Activated T-helper 17 cell treated with anti-CD3 and anti-CD28 coated beads, Interleukin-2, amount 50 U/mL, for 72 hours (primary cell): ENCODE measurements at regions not wholly inside any gene's neighbourhood (a gene's known extent, or its start where the extent isn't known, plus 50 kb on each side); places are given as distances from the start of the nearest gene placed in this dataset.

Source experiments
- ATAC-seq: fragments of 150-1000 bp; cut with Tn5 transposase; replicated peaks from 2 replicates; pipeline ENCODE4 v1.10.0; 2021; ENCODE audit warnings: mild to moderate bottlenecking, moderate library complexity
- H3K27ac Mint-ChIP-seq: one replicate; pipeline ENCODE4 v1.8.0; 2022; ENCODE audit warnings: mixed read lengths
- H3K27me3 Mint-ChIP-seq: one replicate; pipeline ENCODE4 v1.8.0; 2022; ENCODE audit warnings: mixed read lengths
- H3K36me3 Mint-ChIP-seq: one replicate; pipeline ENCODE4 v1.8.0; 2022; ENCODE audit warnings: low read depth, mild to moderate bottlenecking, mixed read lengths
- H3K4me1 Mint-ChIP-seq: one replicate; pipeline ENCODE4 v1.8.0; 2022; ENCODE audit warnings: mixed read lengths
- H3K4me3 Mint-ChIP-seq: one replicate; pipeline ENCODE4 v1.8.0; 2022; ENCODE audit warnings: mild to moderate bottlenecking, mixed read lengths
- H3K9me3 Mint-ChIP-seq: one replicate; pipeline ENCODE4 v1.8.0; 2022; ENCODE audit warnings: mixed read lengths

GRCh38 chr6:47970826-47971225 lies 140.2 kb downstream of the PTCHD4 start:
- Mint-ChIP-seq H3K27ac (no peak overlapping the region), H3K4me1 (no peaks in the 10 kb centered on the region), H3K9me3 (no peaks in the 10 kb centered on the region), H3K36me3 (no peaks in the 10 kb centered on the region), H3K4me3 (no peak overlapping the region), H3K27me3 (peaks cover 3% of the 10 kb centered on the region)
- ATAC-seq = no peak

- H3K27ac Mint-ChIP-seq = no peak overlapping the region
- H3K27me3 Mint-ChIP-seq = no peaks in the 10 kb centered on the region
- no peaks in the 10 kb centered on the region for H3K36me3 Mint-ChIP-seq
- no peak overlapping the region for H3K4me3 Mint-ChIP-seq
- peak; percentile 38 for ATAC-seq
- no peaks in the 10 kb centered on the region for H3K9me3 Mint-ChIP-seq
- no peaks in the 10 kb centered on the region for H3K4me1 Mint-ChIP-seq
Observed at GRCh38 chr6:47967843-47968242, 143.2 kb downstream of the PTCHD4 start.

GRCh38 chr6:47964969-47965368 lies 146.0 kb downstream of the PTCHD4 start:
- H3K27ac Mint-ChIP-seq = no peak overlapping the region
- no peak overlapping the region for H3K4me3 Mint-ChIP-seq
- no peaks in the 10 kb centered on the region for H3K27me3 Mint-ChIP-seq
- no peaks in the 10 kb centered on the region for H3K9me3 Mint-ChIP-seq
- no peak for ATAC-seq
- H3K36me3 Mint-ChIP-seq = no peaks in the 10 kb centered on the region
- no peaks in the 10 kb centered on the region for H3K4me1 Mint-ChIP-seq

DNA sequence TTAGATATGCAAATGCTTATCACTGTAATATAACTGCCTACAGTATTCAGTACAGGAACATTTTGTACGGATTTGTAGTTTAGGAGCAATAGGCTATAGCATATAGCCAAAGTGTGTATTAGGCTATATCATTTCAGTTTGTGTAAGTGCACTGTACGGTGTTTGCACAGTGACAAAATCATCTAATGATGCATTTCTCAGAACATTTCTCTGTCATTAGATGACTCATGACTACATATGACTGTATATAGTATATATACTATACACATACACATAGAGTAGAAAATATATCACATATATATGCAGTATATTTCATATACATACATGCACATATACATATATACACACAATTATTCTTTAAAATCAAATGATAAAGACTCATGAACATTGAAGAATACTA lies 158.4 kb downstream of the PTCHD4 start:
- H3K27me3 Mint-ChIP-seq = peaks cover 13% of the 10 kb centered on the region
- H3K36me3 Mint-ChIP-seq = no peaks in the 10 kb centered on the region
- H3K4me1 Mint-ChIP-seq = no peaks in the 10 kb centered on the region
- H3K4me3 Mint-ChIP-seq = no peak overlapping the region
- H3K9me3 Mint-ChIP-seq = peaks cover 4% of the 10 kb centered on the region
- no peak overlapping the region for H3K27ac Mint-ChIP-seq
- ATAC-seq = no peak

DNA sequence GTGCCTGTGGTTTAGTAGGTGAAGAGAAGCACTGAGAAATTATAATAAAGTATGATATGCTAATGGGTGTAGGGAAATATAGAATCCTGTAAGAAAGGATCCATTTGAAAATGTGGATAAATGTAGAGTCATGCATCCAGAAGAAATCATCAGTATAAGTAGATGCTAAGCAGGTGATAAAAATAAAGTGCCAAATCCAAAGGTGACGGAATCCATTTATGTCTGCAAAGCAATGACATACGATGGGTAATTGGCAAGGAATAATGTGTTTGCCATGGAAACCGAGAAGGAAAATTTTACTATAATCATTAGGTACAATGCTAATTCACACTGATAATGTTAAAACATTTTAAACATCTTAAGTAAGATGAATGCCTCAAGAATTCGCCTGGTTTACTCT lies 163.0 kb downstream of the OPN5 start:
- no peaks in the 10 kb centered on the region for H3K36me3 Mint-ChIP-seq
- H3K4me1 Mint-ChIP-seq = no peaks in the 10 kb centered on the region
- peaks cover 6% of the 10 kb centered on the region for H3K27me3 Mint-ChIP-seq
- no peak overlapping the region for H3K27ac Mint-ChIP-seq
- H3K4me3 Mint-ChIP-seq = no peak overlapping the region
- H3K9me3 Mint-ChIP-seq = peaks cover 4% of the 10 kb centered on the region
- no peak for ATAC-seq

- Mint-ChIP-seq H3K9me3 (peaks cover 5% of the 10 kb centered on the region), H3K36me3 (no peaks in the 10 kb centered on the region), H3K27me3 (peaks cover 3% of the 10 kb centered on the region), H3K27ac (no peak overlapping the region), H3K4me3 (no peak overlapping the region), H3K4me1 (no peaks in the 10 kb centered on the region)
- ATAC-seq = no peak
Observed at GRCh38 chr6:47938405-47938804, 156.6 kb downstream of the OPN5 start.

- Mint-ChIP-seq H3K36me3 (no peaks in the 10 kb centered on the region), H3K4me1 (no peaks in the 10 kb centered on the region)
- no peak for ATAC-seq
Observed at GRCh38 chr6:47936820-47937219, 155.0 kb downstream of the OPN5 start.

DNA sequence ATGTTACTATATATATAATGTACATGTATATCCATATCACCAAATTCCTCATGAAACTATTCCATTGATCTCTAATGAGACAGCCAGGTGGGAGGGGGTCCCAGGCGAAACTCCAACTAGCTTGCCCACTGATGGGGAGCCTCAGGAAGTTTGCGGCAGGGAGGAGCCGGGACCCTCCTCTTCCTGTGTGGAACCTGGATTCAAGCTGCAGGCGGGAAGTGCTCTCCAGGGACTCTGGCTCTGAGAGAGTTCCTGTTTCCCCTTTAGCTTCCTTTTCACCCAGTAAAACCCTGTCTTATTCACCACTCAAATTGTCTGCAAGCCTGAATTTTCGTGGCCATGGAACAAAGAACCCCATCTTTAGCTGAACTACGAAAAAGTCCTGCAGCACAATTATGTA lies 152.2 kb downstream of the OPN5 start:
- ATAC-seq = no peak
- peaks cover 3% of the 10 kb centered on the region for H3K27me3 Mint-ChIP-seq
- H3K9me3 Mint-ChIP-seq = peaks cover 5% of the 10 kb centered on the region
- no peak overlapping the region for H3K4me3 Mint-ChIP-seq
- no peaks in the 10 kb centered on the region for H3K4me1 Mint-ChIP-seq
- H3K36me3 Mint-ChIP-seq = no peaks in the 10 kb centered on the region
- no peak overlapping the region for H3K27ac Mint-ChIP-seq

More at GRCh38 chr6:47936820-47937219, 155.0 kb downstream of the OPN5 start:
- Mint-ChIP-seq H3K4me3 (no peak overlapping the region), H3K27me3 (peaks cover 3% of the 10 kb centered on the region), H3K27ac (no peak overlapping the region), H3K9me3 (peaks cover 5% of the 10 kb centered on the region)

- no peaks in the 10 kb centered on the region for H3K4me1 Mint-ChIP-seq
- peaks cover 5% of the 10 kb centered on the region for H3K9me3 Mint-ChIP-seq
- H3K27ac Mint-ChIP-seq = no peak overlapping the region
- no peaks in the 10 kb centered on the region for H3K36me3 Mint-ChIP-seq
- no peaks in the 10 kb centered on the region for H3K27me3 Mint-ChIP-seq
- ATAC-seq = no peak
- H3K4me3 Mint-ChIP-seq = no peak overlapping the region
Observed at GRCh38 chr6:47932575-47932974, 150.7 kb downstream of the OPN5 start.

GRCh38 chr6:47924001-47924400 lies 142.2 kb downstream of the OPN5 start:
- Mint-ChIP-seq H3K27me3 (no peaks in the 10 kb centered on the region), H3K27ac (no peak overlapping the region), H3K36me3 (no peaks in the 10 kb centered on the region), H3K4me1 (no peaks in the 10 kb centered on the region), H3K9me3 (no peaks in the 10 kb centered on the region), H3K4me3 (no peak overlapping the region)
- ATAC-seq = no peak

DNA sequence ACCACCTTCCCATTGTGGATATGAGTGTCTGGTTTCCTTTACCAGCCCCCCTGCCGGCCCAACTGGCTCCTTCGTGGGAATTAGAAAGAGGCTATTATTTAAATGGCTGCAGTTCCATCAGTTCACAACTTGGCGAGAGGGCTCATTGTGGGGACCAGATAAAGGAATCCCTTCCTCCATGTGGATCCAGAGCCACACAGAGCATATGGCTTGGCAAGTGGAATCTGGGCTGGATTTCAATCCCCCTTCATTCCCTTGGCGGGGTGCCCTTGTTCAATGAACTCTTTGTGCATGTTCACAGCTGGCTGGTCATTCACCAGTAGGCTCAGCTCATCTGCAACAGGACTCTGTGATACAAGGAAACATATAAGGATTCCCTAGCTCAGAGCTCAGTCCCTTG lies 140.6 kb downstream of the OPN5 start:
- no peak overlapping the region for H3K4me3 Mint-ChIP-seq
- H3K4me1 Mint-ChIP-seq = no peaks in the 10 kb centered on the region
- no peak for ATAC-seq
- no peaks in the 10 kb centered on the region for H3K9me3 Mint-ChIP-seq
- no peaks in the 10 kb centered on the region for H3K27me3 Mint-ChIP-seq
- no peak overlapping the region for H3K27ac Mint-ChIP-seq
- H3K36me3 Mint-ChIP-seq = no peaks in the 10 kb centered on the region

DNA sequence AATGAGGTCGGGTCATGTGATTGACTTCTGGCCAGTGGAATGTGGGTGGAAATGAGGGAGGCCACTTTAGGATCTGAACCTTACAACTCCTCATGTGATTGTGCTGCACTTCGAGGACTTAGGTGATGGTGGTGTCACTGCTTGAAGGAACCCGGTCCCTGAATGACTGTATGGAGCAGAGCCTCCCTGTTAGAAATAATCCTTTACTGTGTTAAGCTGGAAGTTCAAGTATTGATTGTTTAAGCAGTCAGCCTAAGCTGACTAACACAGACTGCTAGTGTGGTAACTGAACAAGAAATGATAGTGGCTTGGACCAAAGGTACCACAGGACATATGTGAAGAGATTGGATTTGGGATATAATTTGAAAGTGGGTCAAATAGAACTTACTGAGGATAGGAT lies 138.0 kb downstream of the OPN5 start:
- no peaks in the 10 kb centered on the region for H3K36me3 Mint-ChIP-seq
- no peak for ATAC-seq
- H3K4me1 Mint-ChIP-seq = no peaks in the 10 kb centered on the region
- no peaks in the 10 kb centered on the region for H3K9me3 Mint-ChIP-seq
- H3K27ac Mint-ChIP-seq = no peak overlapping the region
- H3K27me3 Mint-ChIP-seq = no peaks in the 10 kb centered on the region
- H3K4me3 Mint-ChIP-seq = no peak overlapping the region

DNA sequence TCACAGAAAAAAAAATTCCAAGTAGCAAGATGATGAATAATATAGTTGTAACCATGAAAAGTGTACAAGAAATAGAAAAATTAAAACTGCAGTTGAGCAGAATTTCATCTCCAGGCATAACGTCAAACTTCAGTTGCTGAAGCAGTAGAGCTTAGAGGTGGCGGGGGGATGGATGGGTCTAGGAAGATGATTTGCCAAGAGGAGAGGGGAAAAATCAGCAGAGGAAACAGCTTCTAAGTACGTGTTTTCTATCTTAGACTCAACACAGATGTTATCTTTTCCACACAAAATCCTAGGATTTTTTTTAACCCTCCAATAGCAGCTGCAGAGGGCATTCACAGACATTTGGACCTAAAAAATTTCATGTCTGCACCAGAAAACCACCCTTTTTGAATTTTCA lies 136.0 kb downstream of the OPN5 start:
- H3K36me3 Mint-ChIP-seq = no peaks in the 10 kb centered on the region
- H3K9me3 Mint-ChIP-seq = no peaks in the 10 kb centered on the region
- H3K27ac Mint-ChIP-seq = no peak overlapping the region
- no peak overlapping the region for H3K4me3 Mint-ChIP-seq
- no peaks in the 10 kb centered on the region for H3K4me1 Mint-ChIP-seq
- no peaks in the 10 kb centered on the region for H3K27me3 Mint-ChIP-seq
- ATAC-seq = no peak

DNA sequence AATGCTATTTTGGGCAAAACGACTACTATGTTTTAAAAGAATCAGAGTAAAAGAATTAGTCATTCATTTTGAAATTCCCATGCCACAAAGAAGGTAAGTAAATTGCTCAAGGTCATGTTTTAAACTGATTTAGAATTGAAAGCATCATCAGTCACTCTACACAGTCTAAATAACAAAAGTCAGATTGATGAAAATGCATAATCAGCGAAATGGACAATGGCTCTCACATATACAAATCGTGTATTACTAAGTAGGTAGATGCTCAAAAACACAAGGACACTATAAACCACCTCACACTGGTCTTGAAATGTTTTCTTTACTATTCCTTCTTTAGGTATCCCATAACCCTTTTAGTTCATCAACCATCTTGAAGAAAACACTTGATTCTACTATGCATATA lies 135.4 kb downstream of the OPN5 start:
- Mint-ChIP-seq H3K27me3 (no peaks in the 10 kb centered on the region), H3K4me3 (no peak overlapping the region), H3K4me1 (no peaks in the 10 kb centered on the region), H3K27ac (no peak overlapping the region), H3K36me3 (no peaks in the 10 kb centered on the region), H3K9me3 (no peaks in the 10 kb centered on the region)
- no peak for ATAC-seq

- H3K27ac Mint-ChIP-seq = no peak overlapping the region
- peaks cover 5% of the 10 kb centered on the region for H3K27me3 Mint-ChIP-seq
- no peak overlapping the region for H3K4me3 Mint-ChIP-seq
- ATAC-seq = no peak
- H3K9me3 Mint-ChIP-seq = peaks cover 4% of the 10 kb centered on the region
- no peaks in the 10 kb centered on the region for H3K4me1 Mint-ChIP-seq
- no peaks in the 10 kb centered on the region for H3K36me3 Mint-ChIP-seq
Observed at GRCh38 chr6:47915017-47915416, 133.2 kb downstream of the OPN5 start.

GRCh38 chr6:47908271-47908670 lies 126.4 kb downstream of the OPN5 start:
- ATAC-seq = no peak
- H3K9me3 Mint-ChIP-seq = peaks cover 4% of the 10 kb centered on the region
- no peak overlapping the region for H3K4me3 Mint-ChIP-seq
- H3K27ac Mint-ChIP-seq = no peak overlapping the region
- peaks cover 9% of the 10 kb centered on the region for H3K27me3 Mint-ChIP-seq
- H3K36me3 Mint-ChIP-seq = no peaks in the 10 kb centered on the region
- no peaks in the 10 kb centered on the region for H3K4me1 Mint-ChIP-seq
